ENCODE measurements at regions not wholly inside any gene's neighbourhood (a gene's known extent, or its start where the extent isn't known, plus 50 kb on each side); places are given as distances from the start of the nearest gene placed in this dataset.

DNA sequence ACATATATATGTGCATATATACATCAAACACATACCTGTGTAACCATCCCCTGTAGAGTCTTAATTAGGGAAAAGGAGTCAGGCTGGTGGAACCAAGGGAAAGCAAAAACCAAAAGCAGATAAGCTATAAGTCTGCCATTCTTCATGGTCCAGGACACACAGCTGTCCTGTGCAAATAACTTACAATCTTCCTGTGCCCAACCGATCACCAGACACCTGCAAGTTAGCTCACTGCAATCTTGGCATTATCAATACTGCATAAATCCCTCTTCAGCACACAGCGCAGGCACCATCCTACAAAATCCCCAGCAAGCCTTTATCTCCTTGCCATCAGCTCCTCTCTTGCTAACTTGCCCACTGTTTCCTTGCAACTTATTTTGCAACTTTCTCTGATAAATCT is 60.8 kb upstream of the DYNAP start:
- Histone ChIP-seq H3K9ac (ENCODE audit: low read length) (no peak overlapping the region), H3K36me3 (replicated peaks in 1 of 2; ENCODE audit: control extremely low read depth in 1 of 2, control insufficient read depth in 1 of 2, extremely low read depth in 1 of 2, insufficient read depth in 2 of 2, low read length in 1 of 2) (no peaks in the 10 kb centered on the region), H3K4me3 (ENCODE audit: control extremely low read depth in 1 of 5, extremely low read depth in 1 of 5, insufficient read depth in 1 of 5, low read depth in 2 of 5, low read length in 4 of 5) (no peak overlapping the region), H3K79me2 (ENCODE audit: control insufficient read depth, insufficient read depth, low read length) (no peaks in the 10 kb centered on the region), H3K4me1 (ENCODE audit: control insufficient read depth in 2 of 2, insufficient read depth in 2 of 2, low read length in 2 of 2) (no peaks in the 10 kb centered on the region), H3K9me3 (ENCODE audit: control extremely low read depth in 1 of 3, control insufficient read depth in 2 of 3, insufficient read depth in 1 of 3, low read length in 2 of 3) (peaks cover 0 to 5% (median 0%) of the 10 kb centered on the region in 3 donors), H3K27ac (ENCODE audit: low read length in 2 of 2) (no peak overlapping the region), H2AFZ (ENCODE audit: insufficient read depth, low read depth, low read length, poor library complexity, severe bottlenecking) (no peak overlapping the region), H3K4me2 (replicated peaks; ENCODE audit: low read depth, low read length, poor library complexity, severe bottlenecking) (no peak overlapping the region), H4K20me1 (ENCODE audit: control insufficient read depth, insufficient read depth, low read length, poor library complexity, severe bottlenecking) (no peaks in the 10 kb centered on the region), H3K27me3 (replicated peaks in 1 of 4; ENCODE audit: control extremely low read depth in 1 of 4, control insufficient read depth in 3 of 4, insufficient read depth in 4 of 4, low read length in 3 of 4) (no peaks in the 10 kb centered on the region)
- no peak for ATAC-seq (ENCODE audit: low read depth)
- no peak for DNase-seq
- H3K4me1 Mint-ChIP-seq: peaks cover 3% of the 10 kb centered on the region
- H3K9me3 Mint-ChIP-seq (ENCODE audit: insufficient read depth): no peaks in the 10 kb centered on the region
- no peak overlapping the region for H3K27ac Mint-ChIP-seq
- peaks cover 5% of the 10 kb centered on the region for H3K27me3 Mint-ChIP-seq
- intact Hi-C loops (cut with micrococcal nuclease): no loop called here
- 36% methylated on average over 2 of the region's 2 CpGs for WGBS (ENCODE audit: insufficient coverage)
- ChIA-PET POLR2A (no interaction called here), CTCF (no interaction called here)
- TF ChIP-seq EZH2 (IDR thresholded peaks at IDR 0.05; ENCODE audit: borderline replicate concordance, insufficient read depth, low read depth, low read length, poor library complexity, severe bottlenecking) (no peak), CTCF (IDR thresholded peaks at IDR 0.05) (no peak)
- H3K4me3 Mint-ChIP-seq: no peak overlapping the region

- Histone ChIP-seq H3K9me3 (ENCODE audit: control extremely low read depth in 1 of 3, control insufficient read depth in 2 of 3, insufficient read depth in 1 of 3, low read length in 2 of 3) (peaks cover 0 to 17% (median 0%) of the 10 kb centered on the region in 3 donors), H3K36me3 (replicated peaks in 1 of 2; ENCODE audit: control extremely low read depth in 1 of 2, control insufficient read depth in 1 of 2, extremely low read depth in 1 of 2, insufficient read depth in 2 of 2, low read length in 1 of 2) (no peaks in the 10 kb centered on the region), H3K27me3 (replicated peaks in 1 of 4; ENCODE audit: control extremely low read depth in 1 of 4, control insufficient read depth in 3 of 4, insufficient read depth in 4 of 4, low read length in 3 of 4) (no peaks in the 10 kb centered on the region), H3K79me2 (ENCODE audit: control insufficient read depth, insufficient read depth, low read length) (no peaks in the 10 kb centered on the region), H3K9ac (ENCODE audit: low read length) (no peak overlapping the region), H4K20me1 (ENCODE audit: control insufficient read depth, insufficient read depth, low read length, poor library complexity, severe bottlenecking) (no peaks in the 10 kb centered on the region), H3K27ac (ENCODE audit: low read length in 2 of 2) (no peak overlapping the region), H3K4me2 (replicated peaks; ENCODE audit: low read depth, low read length, poor library complexity, severe bottlenecking) (no peak overlapping the region), H3K4me3 (ENCODE audit: control extremely low read depth in 1 of 5, extremely low read depth in 1 of 5, insufficient read depth in 1 of 5, low read depth in 2 of 5, low read length in 4 of 5) (no peak overlapping the region), H2AFZ (ENCODE audit: insufficient read depth, low read depth, low read length, poor library complexity, severe bottlenecking) (no peak overlapping the region), H3K4me1 (ENCODE audit: control insufficient read depth in 2 of 2, insufficient read depth in 2 of 2, low read length in 2 of 2) (no peaks in the 10 kb centered on the region)
- Mint-ChIP-seq H3K4me1 (peaks cover 3% of the 10 kb centered on the region), H3K9me3 (ENCODE audit: insufficient read depth) (no peaks in the 10 kb centered on the region), H3K4me3 (no peak overlapping the region), H3K27ac (no peak overlapping the region), H3K27me3 (peaks cover 5% of the 10 kb centered on the region)
- intact Hi-C loops (cut with micrococcal nuclease): no loop called here
- ATAC-seq (ENCODE audit: low read depth) (no peak), DNase-seq (no peak)
- ChIA-PET CTCF (no interaction called here), POLR2A (no interaction called here)
- TF ChIP-seq CTCF (IDR thresholded peaks at IDR 0.05) (no peak), EZH2 (IDR thresholded peaks at IDR 0.05; ENCODE audit: borderline replicate concordance, insufficient read depth, low read depth, low read length, poor library complexity, severe bottlenecking) (no peak)
- 60% methylated on average over 3 of the region's 4 CpGs for WGBS (ENCODE audit: insufficient coverage)
Observed at GRCh38 chr18:54531402-54532065, 59.5 kb upstream of the DYNAP start.

Data from B cell (primary cell).